Neural crest cell (in vitro differentiated cells): ENCODE measurements at regions not wholly inside any gene's neighbourhood (a gene's known extent, or its start where the extent isn't known, plus 50 kb on each side); places are given as distances from the start of the nearest gene placed in this dataset.

Experiments used
- DNase-seq: peaks from one replicate; pipeline ENCODE4 v3.0.0; 2021; ENCODE audit warnings: low read depth, mixed read lengths, low spot score
- H3K27ac Mint-ChIP-seq: one replicate; pipeline ENCODE4 v1.8.0; 2021; ENCODE audit warnings: mild to moderate bottlenecking, mixed read lengths; ENCODE audit not compliant: unreplicated experiment
- H3K27me3 Mint-ChIP-seq: 2 replicates; pipeline ENCODE4 v1.8.0; 2021; ENCODE audit warnings: low read depth, mild to moderate bottlenecking, mixed read lengths
- H3K36me3 Mint-ChIP-seq: 2 replicates; pipeline ENCODE4 v1.8.0; 2021; ENCODE audit warnings: low read depth, mild to moderate bottlenecking, mixed read lengths
- H3K4me1 Mint-ChIP-seq: 2 replicates; pipeline ENCODE4 v1.8.0; 2021; ENCODE audit warnings: mixed read lengths
- H3K4me3 Mint-ChIP-seq: one replicate; pipeline ENCODE4 v1.8.0; 2021; ENCODE audit warnings: mild to moderate bottlenecking, mixed read lengths
- H3K9me3 Mint-ChIP-seq: 2 replicates; pipeline ENCODE4 v1.8.0; 2021; ENCODE audit warnings: mixed read lengths
- CTCF ChIP-seq: fragments of 200-600 bp; sonication (generic); conservative IDR thresholded peaks from 2 replicates; pipeline ENCODE4 v1.5.0; 2021; ENCODE audit warnings: antibody characterized with exemption, mild to moderate bottlenecking

GRCh38 chr2:39523308-39524044 lies 86.4 kb upstream of the MAP4K3 start:
- TF ChIP-seq CTCF, result no peak
- no peak overlapping the region for H3K4me3 Mint-ChIP-seq
- no peaks in the 10 kb centered on the region for H3K27me3 Mint-ChIP-seq
- no peak for DNase-seq
- no peaks in the 10 kb centered on the region for H3K4me1 Mint-ChIP-seq
- H3K27ac Mint-ChIP-seq, result no peak overlapping the region
- peaks cover 15% of the 10 kb centered on the region for H3K36me3 Mint-ChIP-seq
- H3K9me3 Mint-ChIP-seq, result peaks cover 9% of the 10 kb centered on the region

- H3K4me1 Mint-ChIP-seq, result no peaks in the 10 kb centered on the region
- no peak for DNase-seq
- no peak overlapping the region for H3K27ac Mint-ChIP-seq
- peaks cover 9% of the 10 kb centered on the region for H3K9me3 Mint-ChIP-seq
- TF ChIP-seq CTCF, result no peak
- no peaks in the 10 kb centered on the region for H3K27me3 Mint-ChIP-seq
- H3K4me3 Mint-ChIP-seq, result no peak overlapping the region
- peaks cover 15% of the 10 kb centered on the region for H3K36me3 Mint-ChIP-seq
Measured at GRCh38 chr2:39524061-39524460, 87.0 kb upstream of the MAP4K3 start.

GRCh38 chr2:39524756-39525635 lies 87.9 kb upstream of the MAP4K3 start:
- Mint-ChIP-seq H3K27ac (no peak overlapping the region), H3K27me3 (no peaks in the 10 kb centered on the region), H3K4me3 (no peak overlapping the region), H3K36me3 (peaks cover 15% of the 10 kb centered on the region), H3K9me3 (peaks cover 9% of the 10 kb centered on the region), H3K4me1 (no peaks in the 10 kb centered on the region)
- no peak for TF ChIP-seq CTCF
- DNase-seq, result no peak

- no peak overlapping the region for H3K4me3 Mint-ChIP-seq
- no peaks in the 10 kb centered on the region for H3K27me3 Mint-ChIP-seq
- DNase-seq, result no peak
- no peak for TF ChIP-seq CTCF
- H3K4me1 Mint-ChIP-seq, result peaks cover 3% of the 10 kb centered on the region
- H3K9me3 Mint-ChIP-seq, result peaks cover 9% of the 10 kb centered on the region
- H3K36me3 Mint-ChIP-seq, result peaks cover 15% of the 10 kb centered on the region
- H3K27ac Mint-ChIP-seq, result no peak overlapping the region
Measured at GRCh38 chr2:39525636-39526412, 88.7 kb upstream of the MAP4K3 start.

DNA sequence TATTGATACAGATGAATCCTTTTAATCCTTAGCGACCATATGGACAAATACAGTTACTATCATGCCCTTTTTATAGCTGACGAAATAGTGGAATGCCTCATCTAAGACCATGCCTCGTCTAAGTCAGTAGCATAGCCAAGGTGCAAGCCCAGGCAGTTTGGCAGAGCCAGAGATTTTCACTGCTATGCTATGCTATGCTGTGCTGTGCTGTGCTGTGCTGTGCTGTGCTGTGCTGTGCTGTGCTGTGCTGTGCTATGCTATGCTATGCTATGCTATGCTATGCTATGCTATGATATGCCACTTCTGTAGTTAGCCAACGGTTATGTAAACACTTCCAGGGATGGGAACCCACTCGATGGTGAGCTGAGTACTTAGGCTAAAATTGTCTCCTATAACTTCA lies 91.6 kb upstream of the MAP4K3 start:
- Mint-ChIP-seq H3K9me3 (peaks cover 3% of the 10 kb centered on the region), H3K4me3 (no peak overlapping the region), H3K36me3 (peaks cover 2% of the 10 kb centered on the region), H3K27ac (no peak overlapping the region), H3K4me1 (peaks cover 3% of the 10 kb centered on the region), H3K27me3 (no peaks in the 10 kb centered on the region)
- no peak for TF ChIP-seq CTCF
- no peak for DNase-seq
